Body of pancreas (tissue), 4 donors: ENCODE measurements at regions not wholly inside any gene's neighbourhood (a gene's known extent, or its start where the extent isn't known, plus 50 kb on each side); places are given as distances from the start of the nearest gene placed in this dataset.

Experiments used
- CTCF ChIP-seq, 7 experiments: fragments of 450-650 bp in 4 of 7; fragments of 200-600 bp in 3 of 7; sonication (generic) in 3 of 7; IDR thresholded peaks; one replicate each; pipeline ENCODE4 v1.5.1; 2016 to 2019; ENCODE audit warnings: antibody characterized with exemption in 7 of 7
- POLR2A ChIP-seq, 3 donors: fragments of 450-650 bp; IDR thresholded peaks; one replicate each; pipeline ENCODE4 v1.6.1; 2016; ENCODE audit warnings: antibody characterized with exemption in 3 of 3, mild to moderate bottlenecking in 2 of 3

- TF ChIP-seq POLR2A (IDR thresholded peaks at IDR 0.05) (no peak), CTCF (IDR thresholded peaks at IDR 0.05) (no peak)
Observed at GRCh38 chr7:118003476-118003875, 130.2 kb upstream of the CTTNBP2 start.
